DOHH2 (cell line): ENCODE measurements at regions not wholly inside any gene's neighbourhood (a gene's known extent, or its start where the extent isn't known, plus 50 kb on each side); places are given as distances from the start of the nearest gene placed in this dataset.

ENCODE experiments used
- H3F3A ChIP-seq: fragments of 200-600 bp; sonication (generic), shearing (Covaris generic); 2 replicates; pipeline ENCODE4 v1.6.0; 2016; ENCODE audit warnings: antibody characterized with exemption, mild to moderate bottlenecking; ENCODE audit not compliant: control insufficient read depth, insufficient read depth
- H3K27ac ChIP-seq: fragments of 200-600 bp; sonication (generic); 2 replicates; pipeline ENCODE4 v1.5.1; 2014; ENCODE audit warnings: low read depth, mild to moderate bottlenecking, low read length, moderate library complexity
- H3K27me3 ChIP-seq: fragments of 200-600 bp; sonication (generic); 2 replicates; pipeline ENCODE4 v1.6.1; 2014; ENCODE audit warnings: mild to moderate bottlenecking, low read length, mixed read lengths; ENCODE audit not compliant: control insufficient read depth
- H3K36me3 ChIP-seq: fragments of 200-600 bp; sonication (generic); 2 replicates; pipeline ENCODE4 v1.6.1; 2014; ENCODE audit warnings: mild to moderate bottlenecking, low read length, moderate library complexity, mixed read lengths; ENCODE audit not compliant: control insufficient read depth
- H3K4me1 ChIP-seq: fragments of 200-600 bp; sonication (generic); 2 replicates; pipeline ENCODE4 v1.6.1; 2014; ENCODE audit warnings: mild to moderate bottlenecking, low read length, mixed read lengths; ENCODE audit not compliant: control insufficient read depth
- H3K4me2 ChIP-seq: fragments of 200-600 bp; sonication (generic); 2 replicates; pipeline ENCODE4 v1.6.0; 2014; ENCODE audit warnings: mild to moderate bottlenecking, low read length, moderate library complexity
- H3K4me3 ChIP-seq: fragments of 200-600 bp; sonication (generic); 2 replicates; pipeline ENCODE4 v1.5.1; 2014; ENCODE audit warnings: mild to moderate bottlenecking, low read length, mixed read lengths
- H3K79me2 ChIP-seq: fragments of 200-600 bp; sonication (generic); 2 replicates; pipeline ENCODE4 v1.6.1; 2014; ENCODE audit warnings: mild to moderate bottlenecking, low read length, mixed read lengths; ENCODE audit not compliant: control insufficient read depth
- H3K9me2 ChIP-seq: fragments of 200-600 bp; sonication (generic); replicated peaks from 2 replicates; pipeline ENCODE4 v1.6.1; 2014; ENCODE audit warnings: mild to moderate bottlenecking, low read length, mixed read lengths; ENCODE audit not compliant: control insufficient read depth
- H3K9me3 ChIP-seq: fragments of 200-600 bp; sonication (generic); 2 replicates; pipeline ENCODE4 v1.6.1; 2014; ENCODE audit warnings: antibody characterized with exemption, low read length, mixed read lengths; ENCODE audit not compliant: control insufficient read depth, insufficient read depth
- H4K20me1 ChIP-seq: fragments of 200-600 bp; sonication (generic); 2 replicates; pipeline ENCODE4 v1.6.0; 2014; ENCODE audit warnings: low read depth, mild to moderate bottlenecking, antibody characterized with exemption, low read length, moderate library complexity; ENCODE audit not compliant: control insufficient read depth, insufficient read depth
- EZH2phosphoT487 ChIP-seq: fragments of 200-600 bp; sonication (generic); IDR thresholded peaks from 2 replicates; pipeline ENCODE4 v1.6.1; 2017; ENCODE audit warnings: borderline replicate concordance, mild to moderate bottlenecking, antibody characterized with exemption, low read length, moderate library complexity, mixed read lengths
- TF ChIP-seq, protein P1 (sequence below): fragments of 200-600 bp; sonication (generic); IDR thresholded peaks from one replicate; pipeline ENCODE4 v1.5.1; 2014; ENCODE audit warnings: antibody characterized with exemption, mild to moderate bottlenecking, low read depth, low read length; ENCODE audit not compliant: poor library complexity, severe bottlenecking

DNA sequence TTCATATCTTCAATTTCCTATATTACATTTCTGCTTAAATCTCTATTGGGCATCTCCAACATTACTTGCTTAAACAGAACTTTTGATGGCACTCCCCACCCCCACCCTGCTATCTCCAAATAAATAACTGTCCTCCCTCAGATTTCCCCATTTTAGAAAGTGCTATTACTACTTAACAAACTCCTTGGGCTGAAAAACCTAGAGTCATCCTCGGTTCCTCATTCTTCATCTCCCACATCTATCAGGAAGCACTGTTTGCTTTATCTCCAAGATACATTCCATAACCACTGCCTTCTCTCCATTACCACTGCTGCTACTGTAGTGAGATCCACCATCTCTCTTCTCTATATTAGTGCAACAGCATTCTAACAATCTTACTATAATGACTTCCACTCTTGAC lies 150.4 kb upstream of the CYRIA start:
- H4K20me1 ChIP-seq: no peaks in the 10 kb centered on the region
- no peaks in the 10 kb centered on the region for H3K36me3 ChIP-seq
- no peaks in the 10 kb centered on the region for H3K27me3 ChIP-seq
- no peak for TF ChIP-seq EZH2phosphoT487
- H3K27ac ChIP-seq: no peak overlapping the region
- no peak overlapping the region for H3K4me2 ChIP-seq
- no peaks in the 10 kb centered on the region for H3K79me2 ChIP-seq
- no peaks in the 10 kb centered on the region for H3K9me2 ChIP-seq
- no peak overlapping the region for H3K4me3 ChIP-seq
- H3K9me3 ChIP-seq: no peaks in the 10 kb centered on the region
- H3K4me1 ChIP-seq: no peaks in the 10 kb centered on the region
- no peaks in the 10 kb centered on the region for H3F3A ChIP-seq

DNA sequence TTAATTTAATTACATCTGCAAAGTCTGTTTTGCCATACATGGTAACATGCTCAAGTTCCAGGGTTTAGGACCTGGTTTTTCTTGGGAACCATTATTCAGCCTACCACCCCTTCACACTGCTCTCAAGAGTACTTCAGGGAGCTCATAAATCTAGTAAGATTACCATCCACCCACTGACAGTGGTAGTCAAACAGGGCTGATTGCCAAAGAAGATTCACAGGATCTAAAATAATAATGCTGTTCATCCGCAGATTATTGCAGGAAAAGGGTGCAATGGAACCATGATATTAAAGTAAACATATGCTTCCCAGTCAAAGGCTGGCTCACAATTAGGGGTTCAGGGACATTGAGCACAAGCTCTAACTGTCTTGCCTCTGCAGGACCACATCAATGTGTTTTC lies 148.0 kb upstream of the CYRIA start:
- Histone ChIP-seq H3K79me2 (no peaks in the 10 kb centered on the region), H3K4me1 (no peaks in the 10 kb centered on the region)
- TF ChIP-seq, protein P1, sequence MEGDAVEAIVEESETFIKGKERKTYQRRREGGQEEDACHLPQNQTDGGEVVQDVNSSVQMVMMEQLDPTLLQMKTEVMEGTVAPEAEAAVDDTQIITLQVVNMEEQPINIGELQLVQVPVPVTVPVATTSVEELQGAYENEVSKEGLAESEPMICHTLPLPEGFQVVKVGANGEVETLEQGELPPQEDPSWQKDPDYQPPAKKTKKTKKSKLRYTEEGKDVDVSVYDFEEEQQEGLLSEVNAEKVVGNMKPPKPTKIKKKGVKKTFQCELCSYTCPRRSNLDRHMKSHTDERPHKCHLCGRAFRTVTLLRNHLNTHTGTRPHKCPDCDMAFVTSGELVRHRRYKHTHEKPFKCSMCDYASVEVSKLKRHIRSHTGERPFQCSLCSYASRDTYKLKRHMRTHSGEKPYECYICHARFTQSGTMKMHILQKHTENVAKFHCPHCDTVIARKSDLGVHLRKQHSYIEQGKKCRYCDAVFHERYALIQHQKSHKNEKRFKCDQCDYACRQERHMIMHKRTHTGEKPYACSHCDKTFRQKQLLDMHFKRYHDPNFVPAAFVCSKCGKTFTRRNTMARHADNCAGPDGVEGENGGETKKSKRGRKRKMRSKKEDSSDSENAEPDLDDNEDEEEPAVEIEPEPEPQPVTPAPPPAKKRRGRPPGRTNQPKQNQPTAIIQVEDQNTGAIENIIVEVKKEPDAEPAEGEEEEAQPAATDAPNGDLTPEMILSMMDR: no peak
- TF ChIP-seq EZH2phosphoT487: no peak

DNA sequence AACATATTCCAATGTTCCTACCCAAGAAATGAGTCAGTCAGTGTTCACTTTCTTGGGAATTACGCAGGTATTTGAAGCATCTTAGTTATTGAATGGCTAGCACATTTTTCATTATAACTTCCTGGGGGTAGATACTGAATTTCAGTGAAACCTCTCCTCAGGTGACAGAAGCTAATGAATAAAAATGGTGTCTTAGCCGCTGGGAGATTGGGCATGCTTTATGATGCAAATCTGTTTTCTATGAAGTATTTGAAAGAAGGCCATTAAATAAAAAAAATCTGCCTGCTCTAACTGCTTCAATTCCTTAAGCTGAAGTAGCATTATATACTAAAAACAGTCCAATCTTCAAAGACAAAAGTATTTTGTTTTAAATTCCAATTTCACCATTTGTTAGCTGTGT lies 132.8 kb upstream of the CYRIA start:
- Histone ChIP-seq H3K9me3 (no peaks in the 10 kb centered on the region), H3K4me2 (no peak overlapping the region), H3K4me1 (no peaks in the 10 kb centered on the region), H3K9me2 (no peaks in the 10 kb centered on the region), H3K27ac (no peak overlapping the region), H3K4me3 (no peak overlapping the region), H3K79me2 (no peaks in the 10 kb centered on the region), H4K20me1 (no peaks in the 10 kb centered on the region), H3F3A (no peaks in the 10 kb centered on the region), H3K36me3 (no peaks in the 10 kb centered on the region), H3K27me3 (no peaks in the 10 kb centered on the region)
- TF ChIP-seq, protein P1: no peak
- no peak for TF ChIP-seq EZH2phosphoT487

More for the DNA sequence above, 148.0 kb upstream of the CYRIA start:
- Histone ChIP-seq H4K20me1 (no peaks in the 10 kb centered on the region), H3K4me3 (no peak overlapping the region), H3K36me3 (no peaks in the 10 kb centered on the region), H3K9me3 (no peaks in the 10 kb centered on the region), H3K4me2 (no peak overlapping the region), H3K27me3 (no peaks in the 10 kb centered on the region), H3K9me2 (no peaks in the 10 kb centered on the region), H3K27ac (no peak overlapping the region), H3F3A (no peaks in the 10 kb centered on the region)

DNA sequence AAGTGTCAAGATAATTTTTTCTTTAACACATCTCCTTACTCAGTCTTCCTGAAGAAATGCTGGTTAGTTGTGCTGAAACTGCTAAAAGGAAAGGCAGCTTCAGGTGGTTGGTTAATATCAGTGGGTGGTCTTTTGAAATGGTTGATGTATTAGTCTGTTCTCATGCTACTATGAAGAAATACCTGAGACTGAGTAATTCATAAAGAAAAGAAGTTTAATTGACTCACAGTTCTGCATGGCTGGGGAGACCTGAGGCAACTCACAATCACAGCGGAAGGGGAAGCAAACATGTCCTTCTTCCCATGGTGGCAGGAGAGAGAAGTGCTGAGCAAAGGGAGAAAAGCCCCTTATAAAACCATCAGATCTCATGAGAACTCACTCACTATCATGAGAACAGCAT lies 125.9 kb upstream of the CYRIA start:
- no peaks in the 10 kb centered on the region for H3K79me2 ChIP-seq
- TF ChIP-seq EZH2phosphoT487: no peak
- TF ChIP-seq, protein P1: no peak
- H3K27ac ChIP-seq: no peak overlapping the region
- H4K20me1 ChIP-seq: no peaks in the 10 kb centered on the region
- no peaks in the 10 kb centered on the region for H3K9me2 ChIP-seq
- no peaks in the 10 kb centered on the region for H3F3A ChIP-seq
- H3K4me1 ChIP-seq: no peaks in the 10 kb centered on the region
- H3K36me3 ChIP-seq: no peaks in the 10 kb centered on the region
- H3K4me3 ChIP-seq: no peak overlapping the region
- H3K4me2 ChIP-seq: no peak overlapping the region
- no peaks in the 10 kb centered on the region for H3K27me3 ChIP-seq
- H3K9me3 ChIP-seq: no peaks in the 10 kb centered on the region
